H1 (cell line): ENCODE measurements at regions not wholly inside any gene's neighbourhood (a gene's known extent, or its start where the extent isn't known, plus 50 kb on each side); places are given as distances from the start of the nearest gene placed in this dataset.
"Not testable (repeated sequence)": the region's sequence is repeated elsewhere in the genome, so short reads cannot be mapped to it uniquely, and the experiment has no call there.

ENCODE experiments used
- CTCF ChIA-PET: fragments of 300-600 bp; sonication (Branson Sonifier 250); formaldehyde crosslinking; loops from one replicate; lab custom pipeline; 2021; ENCODE audit not compliant: partially characterized antibody; lab: Charles Lee
- POLR2A ChIA-PET: fragments of 300-600 bp; sonication (Branson Sonifier 250); formaldehyde crosslinking; loops from one replicate; lab custom pipeline; 2021; ENCODE audit warnings: inconsistent platforms; ENCODE audit not compliant: partially characterized antibody; lab: Charles Lee
- DNase-seq, 2 experiments: peaks; one replicate each; pipeline versions ENCODE4 v3.0.0 to v3.0.0-alpha.2; 2010 to 2022; ENCODE audit warnings: low spot score in 2 of 2, low read depth in 1 of 2, mixed read lengths in 1 of 2
- FAIRE-seq: peaks from 2 replicates; lab custom pipeline; 2011; peaks lifted over from hg19 to GRCh38; lab: Jason Lieb, UNC
- H2AFZ ChIP-seq: 2 replicates; pipeline ENCODE4 v1.8.1; 2012; ENCODE audit warnings: low read length, inconsistent platforms
- H2AK5ac ChIP-seq: 2 replicates; pipeline ENCODE4 v1.6.1; 2013; ENCODE audit warnings: low read depth, low read length
- H2BK120ac ChIP-seq: replicated peaks from 2 replicates; pipeline ENCODE3; 2013; ENCODE audit warnings: low read depth, low read length, inconsistent platforms
- H2BK12ac ChIP-seq: 2 replicates; pipeline ENCODE4 v1.6.1; 2013; ENCODE audit warnings: low read depth, low read length
- H2BK15ac ChIP-seq: 2 replicates; pipeline ENCODE4 v1.6.1; 2013; ENCODE audit warnings: low read length
- H2BK20ac ChIP-seq: 2 replicates; pipeline ENCODE4 v1.6.1; 2013; ENCODE audit warnings: low read length
- H2BK5ac ChIP-seq: 2 replicates; pipeline ENCODE4 v1.6.1; 2013; ENCODE audit warnings: low read depth, low read length
- H3K14ac ChIP-seq: 2 replicates; pipeline ENCODE4 v1.6.1; 2013; ENCODE audit warnings: inconsistent platforms; ENCODE audit not compliant: insufficient read length
- H3K18ac ChIP-seq: 2 replicates; pipeline ENCODE4 v1.6.1; 2013; ENCODE audit warnings: low read length; ENCODE audit errors: extremely low read depth
- H3K23ac ChIP-seq: 2 replicates; pipeline ENCODE4 v1.6.1; 2013; ENCODE audit warnings: inconsistent platforms; ENCODE audit not compliant: insufficient read length
- H3K23me2 ChIP-seq: 2 replicates; pipeline ENCODE4 v1.6.1; 2013; ENCODE audit warnings: low read depth, low read length
- H3K27ac ChIP-seq: 2 replicates; pipeline ENCODE4 v1.6.1; 2011; ENCODE audit warnings: low read depth, low read length, inconsistent platforms
- H3K27me3 ChIP-seq, 4 experiments: replicated peaks in 1 of 4; 1 replicate in 1 of 4; 2 replicates in 3 of 4; pipeline versions ENCODE4 v1.6.1 to v1.8.1; 2011 to 2013; ENCODE audit warnings: low read length in 3 of 4, mild to moderate bottlenecking in 3 of 4, inconsistent platforms in 2 of 4, mixed read lengths in 2 of 4, moderate library complexity in 1 of 4; ENCODE audit not compliant: control insufficient read depth in 3 of 4, insufficient read depth in 3 of 4; ENCODE audit errors: extremely low read depth in 1 of 4
- H3K36me3 ChIP-seq, 4 experiments: 2 replicates each; pipeline versions ENCODE4 v1.6.1 to v1.8.1; 2011 to 2013; ENCODE audit warnings: mild to moderate bottlenecking in 4 of 4, low read length in 3 of 4, moderate library complexity in 2 of 4, control low read depth in 1 of 4, inconsistent platforms in 1 of 4; ENCODE audit not compliant: insufficient read depth in 4 of 4, control insufficient read depth in 2 of 4
- H3K4ac ChIP-seq: replicated peaks from 2 replicates; pipeline ENCODE3; 2013; ENCODE audit warnings: low read length, low read depth, mixed read lengths, inconsistent platforms; ENCODE audit not compliant: insufficient read length
- H3K4me1 ChIP-seq, 4 experiments: replicated peaks in 1 of 4; 1 replicate in 1 of 4; 2 replicates in 3 of 4; pipeline versions ENCODE4 v1.6.1 to v1.8.1; 2011 to 2013; ENCODE audit warnings: low read length in 3 of 4, inconsistent platforms in 2 of 4, mixed read lengths in 1 of 4; ENCODE audit not compliant: insufficient read depth in 4 of 4, control insufficient read depth in 3 of 4
- H3K4me2 ChIP-seq, 2 experiments: 2 replicates each; pipeline versions ENCODE4 v1.6.1 to v1.8.1; 2011 to 2013; ENCODE audit warnings: low read depth in 2 of 2, low read length in 2 of 2, control low read depth in 1 of 2, inconsistent platforms in 1 of 2, mild to moderate bottlenecking in 1 of 2; ENCODE audit not compliant: insufficient read depth in 1 of 2
- H3K4me3 ChIP-seq, 4 experiments: fragments of 200-600, 300-600 bp in 1 of 4; sonication (generic), shearing (Covaris generic), sonication (Bioruptor Twin) in 1 of 4; 2 replicates each; pipeline versions ENCODE4 v1.5.1 to v1.8.1; 2011 to 2016; ENCODE audit warnings: low read length in 4 of 4, low read depth in 3 of 4, control low read depth in 2 of 4, inconsistent platforms in 2 of 4, mild to moderate bottlenecking in 2 of 4, mixed read lengths in 1 of 4, moderate library complexity in 1 of 4; ENCODE audit not compliant: insufficient read depth in 2 of 4; ENCODE audit errors: extremely low read depth in 1 of 4
- H3K56ac ChIP-seq: replicated peaks from 2 replicates; pipeline ENCODE3; 2013; ENCODE audit warnings: low read depth, mild to moderate bottlenecking, mixed read lengths, low read length, inconsistent platforms; ENCODE audit not compliant: insufficient read length
- H3K79me1 ChIP-seq: 2 replicates; pipeline ENCODE4 v1.6.1; 2013; ENCODE audit warnings: low read depth, low read length, control low read depth
- H3K79me2 ChIP-seq, 2 experiments: 2 replicates each; pipeline versions ENCODE4 v1.6.1 to v1.8.1; 2012 to 2013; ENCODE audit warnings: low read length in 2 of 2, mild to moderate bottlenecking in 2 of 2, inconsistent platforms in 1 of 2; ENCODE audit not compliant: insufficient read depth in 2 of 2, control insufficient read depth in 1 of 2
- H3K9ac ChIP-seq, 4 experiments: replicated peaks in 1 of 4; 1 replicate in 1 of 4; 2 replicates in 3 of 4; pipeline versions ENCODE4 v1.6.1 to v1.8.1; 2011 to 2013; ENCODE audit warnings: low read depth in 3 of 4, low read length in 3 of 4, control low read depth in 2 of 4, mild to moderate bottlenecking in 2 of 4, moderate library complexity in 2 of 4, inconsistent platforms in 1 of 4; ENCODE audit errors: extremely low read depth in 1 of 4
- H3K9me3 ChIP-seq, 2 experiments: 2 replicates each; pipeline versions ENCODE4 v1.6.1 to v1.8.1; 2012 to 2013; ENCODE audit warnings: mild to moderate bottlenecking in 2 of 2, moderate library complexity in 2 of 2, control low read depth in 1 of 2, inconsistent platforms in 1 of 2, low read depth in 1 of 2, low read length in 1 of 2, mixed read lengths in 1 of 2; ENCODE audit not compliant: insufficient read depth in 2 of 2
- H4K20me1 ChIP-seq, 2 experiments: replicated peaks in 1 of 2; 2 replicates each; pipeline versions ENCODE3 to v1.8.1; 2011 to 2013; ENCODE audit warnings: inconsistent platforms in 2 of 2, low read length in 2 of 2, mild to moderate bottlenecking in 1 of 2; ENCODE audit not compliant: insufficient read depth in 2 of 2, control insufficient read depth in 1 of 2
- H4K5ac ChIP-seq: 2 replicates; pipeline ENCODE4 v1.6.1; 2013; ENCODE audit warnings: low read length, low read depth, mixed read lengths, inconsistent platforms; ENCODE audit not compliant: insufficient read length
- H4K8ac ChIP-seq: 2 replicates; pipeline ENCODE4 v1.8.0; 2013; ENCODE audit warnings: mild to moderate bottlenecking, moderate library complexity, low read length, inconsistent platforms; ENCODE audit not compliant: insufficient read depth; ENCODE audit errors: extremely low read depth
- H4K91ac ChIP-seq: replicated peaks from 2 replicates; pipeline ENCODE3; 2013; ENCODE audit warnings: low read length, mixed read lengths, inconsistent platforms; ENCODE audit not compliant: insufficient read length
- KDM1A ChIP-seq: fragments of 200-600, 300-600 bp; sonication (generic); IDR thresholded peaks from 2 replicates; pipeline ENCODE4 v1.7.1; 2016; ENCODE audit warnings: mild to moderate bottlenecking, low read length, borderline replicate concordance
- KDM5A ChIP-seq: fragments of 200-600 bp; IDR thresholded peaks from 2 replicates; pipeline ENCODE4 v1.7.1; 2012; ENCODE audit warnings: mild to moderate bottlenecking, low read length, inconsistent platforms, mixed read lengths
- MAFK ChIP-seq: IDR thresholded peaks from 2 replicates; pipeline ENCODE4 v1.6.1; 2012; ENCODE audit warnings: low read depth, mild to moderate bottlenecking, improper control_type of control experiment, low read length
- POU5F1 ChIP-seq: IDR thresholded peaks from 2 replicates; pipeline ENCODE4 v1.6.1; 2011; ENCODE audit warnings: low read depth, mild to moderate bottlenecking, low read length, moderate library complexity
- SP1 ChIP-seq: IDR thresholded peaks from 2 replicates; pipeline ENCODE4 v1.6.1; 2011; ENCODE audit warnings: low read depth, low read length
- TAF7 ChIP-seq: optimal IDR thresholded peaks from 2 replicates; pipeline ENCODE3; 2011; ENCODE audit warnings: low read depth, mild to moderate bottlenecking, inconsistent platforms, low read length, moderate library complexity, borderline replicate concordance
- WGBS, 2 experiments: shearing (Covaris generic) in 1 of 2; methylation state at CpG; one replicate each; pipeline versions ENCODE4 v1.1.6 to v1.1.7; 2013 to 2015; ENCODE audit warnings: low lambda C conversion rate in 2 of 2, mixed read lengths in 2 of 2, inconsistent platforms in 1 of 2, low coverage in 1 of 2, missing lambda C conversion rate in 1 of 2; ENCODE audit not compliant: insufficient replicate concordance in 2 of 2, insufficient coverage in 1 of 2, insufficient read length in 1 of 2; ENCODE audit errors: extremely low coverage in 1 of 2, missing lambda C conversion rate in 1 of 2; 5-methylcytosine and 5-hydroxymethylcytosine counted together
- TF ChIP-seq, protein P1 (sequence below): IDR thresholded peaks from 2 replicates; pipeline ENCODE4 v1.6.1; 2012; ENCODE audit warnings: inconsistent platforms

GRCh38 chr5:125992050-125992449, 431.2 kb upstream of the GRAMD2B start (continued):
- TF ChIP-seq, protein P1, sequence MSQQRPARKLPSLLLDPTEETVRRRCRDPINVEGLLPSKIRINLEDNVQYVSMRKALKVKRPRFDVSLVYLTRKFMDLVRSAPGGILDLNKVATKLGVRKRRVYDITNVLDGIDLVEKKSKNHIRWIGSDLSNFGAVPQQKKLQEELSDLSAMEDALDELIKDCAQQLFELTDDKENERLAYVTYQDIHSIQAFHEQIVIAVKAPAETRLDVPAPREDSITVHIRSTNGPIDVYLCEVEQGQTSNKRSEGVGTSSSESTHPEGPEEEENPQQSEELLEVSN: no peak
- no peak for TF ChIP-seq KDM5A
- TF ChIP-seq MAFK: no peak
- TF ChIP-seq KDM1A: no peak
- no peak for TF ChIP-seq SP1
- no peak for TF ChIP-seq TAF7
- TF ChIP-seq POU5F1: no peak

DNA sequence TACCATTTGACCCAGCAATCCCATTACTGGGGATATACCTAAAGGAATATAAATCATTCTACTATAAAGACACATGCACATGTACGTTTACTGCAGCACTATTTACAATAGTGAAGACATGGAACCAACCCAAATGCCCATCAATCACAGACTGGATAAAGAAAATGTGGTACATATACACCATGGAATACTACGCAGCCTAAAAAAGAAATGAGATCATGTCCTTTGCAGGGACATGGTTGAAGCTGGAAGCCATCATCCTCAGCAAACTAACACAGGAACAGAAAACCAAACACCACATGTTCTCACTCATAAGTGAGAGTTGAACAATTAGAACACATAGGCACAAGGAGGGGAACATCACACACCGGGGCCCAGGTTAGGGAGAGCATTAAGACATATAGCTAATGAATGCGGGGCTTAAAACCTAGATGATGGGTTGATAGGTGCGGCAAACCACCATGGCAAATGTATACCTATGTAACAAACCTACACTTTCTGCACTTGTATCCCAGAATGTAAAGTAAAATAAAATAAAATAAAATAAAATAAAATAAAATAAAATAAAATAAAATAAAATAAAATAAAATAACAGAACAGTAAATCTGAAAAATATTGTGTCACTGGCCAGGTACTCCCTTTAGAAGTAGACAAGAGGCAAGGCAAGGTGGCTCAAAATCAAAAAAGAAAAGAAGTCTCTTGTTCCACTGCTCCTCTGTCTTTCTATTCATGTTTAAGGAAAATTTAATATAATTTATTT, 423.8 kb upstream of the GRAMD2B start:
- H4K20me1 ChIP-seq, H2AK5ac ChIP-seq, H3K27ac ChIP-seq, DNase-seq, H4K91ac ChIP-seq, H2BK120ac ChIP-seq, H2BK12ac ChIP-seq, H3K4me1 ChIP-seq, H2BK15ac ChIP-seq, H3K27me3 ChIP-seq, H3K9ac ChIP-seq, H3K23ac ChIP-seq, H3K4ac ChIP-seq, H2BK5ac ChIP-seq, H3K79me1 ChIP-seq, H3K36me3 ChIP-seq, H3K23me2 ChIP-seq, H2BK20ac ChIP-seq, H4K8ac ChIP-seq, H3K4me2 ChIP-seq, H3K9me3 ChIP-seq, FAIRE-seq, H3K4me3 ChIP-seq, H4K5ac ChIP-seq, H3K79me2 ChIP-seq, H3K18ac ChIP-seq, POLR2A ChIA-PET, H3K56ac ChIP-seq, H3K14ac ChIP-seq, H2AFZ ChIP-seq: not testable (repeated sequence)
- CTCF ChIA-PET: interaction anchor here (1.1 kb wide), 1 partner anchor 204 kb away, joined by 3 read pairs; no protein-coding TSS in a partner anchor
- 96% methylated on average over 5 of the region's 5 CpGs; no CpG with 5 or more reads in 1 of the 2 experiments for WGBS, 2 experiments
